IMR-90 (cell line): ENCODE measurements at regions not wholly inside any gene's neighbourhood (a gene's known extent, or its start where the extent isn't known, plus 50 kb on each side); places are given as distances from the start of the nearest gene placed in this dataset.

ENCODE experiments used
- ATAC-seq: fragments of 200-7000 bp; cut with Tn5 transposase; 2 replicates; pipeline ENCODE4 v1.9.1; 2020; ENCODE audit warnings: low read depth, mild to moderate bottlenecking, moderate library complexity
- BruUV-seq: library from RNA; stranded (reverse); fragments of 400-500 nt; replicated peaks from 2 replicates; lab custom pipeline; 2021; lab: Mats Ljungman, UMichigan
- CTCF ChIA-PET: fragments of 300-600 bp; formaldehyde crosslinking; extraction: SDS; loops from one replicate; lab custom pipeline; 2021; ENCODE audit warnings: antibody characterized with exemption; lab: Yijun Ruan, JAX
- POLR2A ChIA-PET: fragments of 300-600 bp; sonication (Branson Sonifier 250); formaldehyde crosslinking; loops from one replicate; lab custom pipeline; 2022; ENCODE audit warnings: antibody characterized with exemption; ENCODE audit not compliant: unreplicated experiment; lab: Charles Lee
- DNase-seq: peaks from one replicate; pipeline ENCODE4 v3.0.0; 2013
- H2AFZ ChIP-seq: replicated peaks from 2 replicates; pipeline ENCODE3; 2013; ENCODE audit warnings: low read length, mild to moderate bottlenecking; ENCODE audit not compliant: poor library complexity
- H2AK5ac ChIP-seq: 2 replicates; pipeline ENCODE4 v1.6.1; 2013; ENCODE audit warnings: low read depth, low read length, inconsistent platforms
- H2AK9ac ChIP-seq: replicated peaks from 2 replicates; pipeline ENCODE3; 2013; ENCODE audit warnings: mild to moderate bottlenecking, low read depth, low read length, moderate library complexity; ENCODE audit not compliant: poor library complexity
- H2BK120ac ChIP-seq: 2 replicates; pipeline ENCODE4 v1.6.1; 2013; ENCODE audit warnings: low read depth, low read length, inconsistent platforms
- H2BK15ac ChIP-seq: 3 replicates; pipeline ENCODE4 v1.6.1; 2013; ENCODE audit warnings: low read depth, low read length, inconsistent platforms
- H2BK20ac ChIP-seq: 2 replicates; pipeline ENCODE4 v1.6.1; 2013; ENCODE audit warnings: low read depth, mild to moderate bottlenecking, inconsistent platforms, low read length, moderate library complexity
- H2BK5ac ChIP-seq: 2 replicates; pipeline ENCODE4 v1.6.1; 2013; ENCODE audit warnings: mild to moderate bottlenecking, low read depth, low read length, inconsistent platforms; ENCODE audit not compliant: poor library complexity, severe bottlenecking
- H3K14ac ChIP-seq: replicated peaks from 2 replicates; pipeline ENCODE4 v1.6.1; 2013; ENCODE audit warnings: low read depth, low read length, inconsistent platforms
- H3K18ac ChIP-seq: 2 replicates; pipeline ENCODE4 v1.6.1; 2013; ENCODE audit warnings: low read depth, low read length, control low read depth
- H3K23ac ChIP-seq: 2 replicates; pipeline ENCODE4 v1.6.1; 2013; ENCODE audit warnings: low read depth, low read length, inconsistent platforms
- H3K27ac ChIP-seq: 2 replicates; pipeline ENCODE4 v1.5.1; 2013; ENCODE audit warnings: mild to moderate bottlenecking, control low read depth, low read length; ENCODE audit not compliant: insufficient read depth
- H3K27me3 ChIP-seq: 2 replicates; pipeline ENCODE4 v1.6.1; 2013; ENCODE audit warnings: low read length; ENCODE audit not compliant: control insufficient read depth, insufficient read depth
- H3K36me3 ChIP-seq: 2 replicates; pipeline ENCODE4 v1.6.1; 2013; ENCODE audit warnings: low read length, mixed read lengths; ENCODE audit not compliant: control insufficient read depth, insufficient read depth
- H3K4ac ChIP-seq: 2 replicates; pipeline ENCODE4 v1.6.1; 2013; ENCODE audit warnings: low read depth, low read length, inconsistent platforms
- H3K4me1 ChIP-seq: 2 replicates; pipeline ENCODE4 v1.6.1; 2013; ENCODE audit warnings: low read length, mixed read lengths; ENCODE audit not compliant: control insufficient read depth, insufficient read depth
- H3K4me2 ChIP-seq: 2 replicates; pipeline ENCODE4 v1.6.1; 2013; ENCODE audit warnings: low read depth, mild to moderate bottlenecking, control low read depth, low read length, moderate library complexity
- H3K4me3 ChIP-seq: 2 replicates; pipeline ENCODE4 v1.5.1; 2013; ENCODE audit warnings: low read depth, mild to moderate bottlenecking, control low read depth, low read length, moderate library complexity; ENCODE audit not compliant: insufficient read depth
- H3K56ac ChIP-seq: 2 replicates; pipeline ENCODE4 v1.6.1; 2013; ENCODE audit warnings: low read length, inconsistent platforms; ENCODE audit not compliant: insufficient read depth; ENCODE audit errors: extremely low read depth
- H3K79me1 ChIP-seq, 2 experiments: 2 replicates each; pipeline ENCODE4 v1.6.1; 2013; ENCODE audit warnings: low read length in 2 of 2, inconsistent platforms in 1 of 2, low read depth in 1 of 2
- H3K9ac ChIP-seq: 2 replicates; pipeline ENCODE4 v1.6.1; 2013; ENCODE audit warnings: low read depth, low read length, control low read depth
- H3K9me1 ChIP-seq: 2 replicates; pipeline ENCODE4 v1.6.1; 2013; ENCODE audit warnings: low read length, inconsistent platforms; ENCODE audit not compliant: insufficient read depth
- H3K9me3 ChIP-seq: 2 replicates; pipeline ENCODE4 v1.6.1; 2013; ENCODE audit warnings: low read length; ENCODE audit not compliant: control insufficient read depth, insufficient read depth
- H4K20me1 ChIP-seq: 2 replicates; pipeline ENCODE4 v1.6.1; 2013; ENCODE audit warnings: low read length, inconsistent platforms; ENCODE audit not compliant: insufficient read depth
- H4K5ac ChIP-seq: 2 replicates; pipeline ENCODE4 v1.6.1; 2013; ENCODE audit warnings: mild to moderate bottlenecking, low read depth, low read length, control low read depth
- H4K8ac ChIP-seq, 2 experiments: 2 replicates each; pipeline ENCODE4 v1.6.1; 2013; ENCODE audit warnings: low read depth in 2 of 2, low read length in 2 of 2, control low read depth in 1 of 2, inconsistent platforms in 1 of 2
- H4K91ac ChIP-seq: 2 replicates; pipeline ENCODE4 v1.6.1; 2013; ENCODE audit warnings: low read depth, low read length, inconsistent platforms; ENCODE audit not compliant: insufficient read depth
- BHLHE40 ChIP-seq: fragments of 150-350 bp; IDR thresholded peaks from 2 replicates; pipeline ENCODE4 v1.6.1; 2016; ENCODE audit warnings: mild to moderate bottlenecking, low read depth, low read length
- CEBPB ChIP-seq: IDR thresholded peaks from 2 replicates; pipeline ENCODE4 v1.6.1; 2012; ENCODE audit warnings: low read depth, low read length, improper control_type of control experiment
- CHD1 ChIP-seq: IDR thresholded peaks from 2 replicates; pipeline ENCODE4 v1.6.1; 2012; ENCODE audit warnings: low read depth, low read length, improper control_type of control experiment
- MAFK ChIP-seq: IDR thresholded peaks from 2 replicates; pipeline ENCODE4 v1.6.1; 2012; ENCODE audit warnings: low read depth, low read length, improper control_type of control experiment
- MAZ ChIP-seq: IDR thresholded peaks from 2 replicates; pipeline ENCODE4 v1.6.1; 2012; ENCODE audit warnings: low read depth, mild to moderate bottlenecking, low read length, improper control_type of control experiment, moderate library complexity, borderline replicate concordance
- MXI1 ChIP-seq: IDR thresholded peaks from 2 replicates; pipeline ENCODE4 v1.6.1; 2012; ENCODE audit warnings: low read depth, mild to moderate bottlenecking, low read length, moderate library complexity, borderline replicate concordance
- POLR2A ChIP-seq: IDR thresholded peaks from 2 replicates; pipeline ENCODE4 v1.6.1; 2012; ENCODE audit warnings: mild to moderate bottlenecking, low read depth, low read length
- RCOR1 ChIP-seq: IDR thresholded peaks from 2 replicates; pipeline ENCODE4 v1.6.1; 2012; ENCODE audit warnings: mild to moderate bottlenecking, low read length, improper control_type of control experiment; ENCODE audit not compliant: insufficient replicate concordance
- RFX5 ChIP-seq: IDR thresholded peaks from 2 replicates; pipeline ENCODE4 v1.8.0; 2012; ENCODE audit warnings: low read depth, mild to moderate bottlenecking, low read length, moderate library complexity
- SMC3 ChIP-seq: fragments of 150-350 bp; IDR thresholded peaks from 2 replicates; pipeline ENCODE4 v1.6.1; 2016; ENCODE audit warnings: low read depth, mild to moderate bottlenecking, antibody characterized with exemption, low read length, moderate library complexity
- USF2 ChIP-seq: fragments of 150-350 bp; IDR thresholded peaks from 2 replicates; pipeline ENCODE4 v1.6.1; 2017; ENCODE audit warnings: mild to moderate bottlenecking, antibody characterized with exemption, low read length, low read depth
- WGBS, 2 experiments: methylation state at CpG; one replicate each; pipeline versions ENCODE4 v1.1.5 to v1.1.7; 2013; ENCODE audit warnings: missing lambda C conversion rate in 2 of 2; ENCODE audit not compliant: insufficient read length in 1 of 2; ENCODE audit errors: extremely low coverage in 2 of 2; 5-methylcytosine and 5-hydroxymethylcytosine counted together
- dilution Hi-C: fragments of 300-500 bp; cut with HindIII; formaldehyde crosslinking; loops from one replicate; pipeline ENCODE4 v1.14.3; 2018; ENCODE audit warnings: low sequenced_read_pairs; ENCODE audit not compliant: unreplicated experiment
- in situ Hi-C: fragments of 300-500 bp; cut with MboI; formaldehyde crosslinking; loops from 3 replicates; pipeline ENCODE4 v1.14.3; 2019; ENCODE audit warnings: low sequenced_read_pairs, inconsistent platforms, mixed read lengths
- intact Hi-C: fragments of 100-400 bp; cut with micrococcal nuclease; formaldehyde crosslinking; loops from 2 replicates; pipeline ENCODE4 v1.10.0; 2022
- TF ChIP-seq, protein P1 (sequence below): fragments of 150-350 bp; IDR thresholded peaks from 2 replicates; pipeline ENCODE4 v1.6.1; 2016; ENCODE audit warnings: low read depth, mild to moderate bottlenecking, low read length, moderate library complexity, borderline replicate concordance

DNA sequence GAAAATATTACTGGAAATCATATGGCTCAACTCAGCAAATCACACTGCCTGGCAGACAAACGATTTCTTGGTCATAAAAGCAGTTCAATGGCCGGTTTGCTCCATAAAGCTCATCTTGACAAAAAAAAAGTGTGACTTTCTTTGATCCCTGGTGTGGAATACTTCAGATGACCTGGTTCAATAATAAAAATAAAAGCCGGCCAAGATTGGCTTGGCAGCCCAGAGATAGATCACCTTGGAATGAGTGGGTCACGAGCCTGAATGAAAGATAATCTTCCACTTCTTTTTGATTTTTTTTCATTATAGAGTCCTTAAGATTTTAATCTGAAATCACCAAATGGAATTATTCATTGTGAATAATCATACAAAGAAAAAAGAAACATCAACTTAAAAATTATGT is 445.3 kb upstream of the CITED2 start:
- Histone ChIP-seq H2AK5ac (no peak overlapping the region; the same call in 1 of the 2 replicates), H2BK5ac (no peak overlapping the region), H3K14ac (no peak overlapping the region), H4K5ac (no peak overlapping the region), H2AFZ (no peak overlapping the region), H4K8ac (no peak overlapping the region), H2BK20ac (peak overlapping the region; percentile 47; the same call in 1 of the 2 replicates), H3K56ac (no peak overlapping the region; the same call in 1 of the 2 replicates), H3K4me2 (no peak overlapping the region), H3K4me3 (no peak overlapping the region), H4K20me1 (no peaks in the 10 kb centered on the region), H4K91ac (no peak overlapping the region), H2BK15ac (no peak overlapping the region), H2AK9ac (no peak overlapping the region), H3K27me3 (no peaks in the 10 kb centered on the region), H3K23ac (no peak overlapping the region), H3K79me1 (no peaks in the 10 kb centered on the region), H3K9me3 (no peaks in the 10 kb centered on the region), H3K27ac (no peak overlapping the region), H3K36me3 (no peaks in the 10 kb centered on the region), H3K9ac (no peak overlapping the region), H3K4me1 (0 out of 2 replicates have a peak, but pooled peaks cover 2% of the 10 kb centered on the region), H3K4ac (no peak overlapping the region), H3K9me1 (no peaks in the 10 kb centered on the region), H2BK120ac (peak overlapping the region; percentile 56; the same call in 1 of the 2 replicates), H3K18ac (no peak overlapping the region)
- in situ Hi-C loops (no loop called here), dilution Hi-C loops (no loop called here), intact Hi-C loops (no loop called here)
- ATAC-seq (no peak), DNase-seq (no peak)
- CTCF ChIA-PET, result no interaction called here
- TF ChIP-seq RCOR1, result no peak
- TF ChIP-seq USF2, result no peak
- no peak for TF ChIP-seq RFX5
- TF ChIP-seq MAFK, result no peak
- no peak for TF ChIP-seq MAZ
- no peak for TF ChIP-seq CHD1
- no peak for TF ChIP-seq POLR2A
- TF ChIP-seq SMC3, result no peak
- TF ChIP-seq, protein P1, sequence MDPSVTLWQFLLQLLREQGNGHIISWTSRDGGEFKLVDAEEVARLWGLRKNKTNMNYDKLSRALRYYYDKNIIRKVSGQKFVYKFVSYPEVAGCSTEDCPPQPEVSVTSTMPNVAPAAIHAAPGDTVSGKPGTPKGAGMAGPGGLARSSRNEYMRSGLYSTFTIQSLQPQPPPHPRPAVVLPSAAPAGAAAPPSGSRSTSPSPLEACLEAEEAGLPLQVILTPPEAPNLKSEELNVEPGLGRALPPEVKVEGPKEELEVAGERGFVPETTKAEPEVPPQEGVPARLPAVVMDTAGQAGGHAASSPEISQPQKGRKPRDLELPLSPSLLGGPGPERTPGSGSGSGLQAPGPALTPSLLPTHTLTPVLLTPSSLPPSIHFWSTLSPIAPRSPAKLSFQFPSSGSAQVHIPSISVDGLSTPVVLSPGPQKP, result no peak
- no peak for TF ChIP-seq MXI1
- TF ChIP-seq BHLHE40, result no peak
- TF ChIP-seq CEBPB, result no peak
- no CpG with 5 or more reads among the region's 4 CpGs for WGBS, 2 experiments
- POLR2A ChIA-PET, result no interaction called here
- no TSS peak for BruUV-seq
